COLO668 (cell line): ENCODE measurements at regions not wholly inside any gene's neighbourhood (a gene's known extent, or its start where the extent isn't known, plus 50 kb on each side); places are given as distances from the start of the nearest gene placed in this dataset.

Source experiments
- DNase-seq: peaks from one replicate; lab custom pipeline; 2025; ENCODE audit not compliant: unreplicated experiment; lab: John Stamatoyannopoulos, UW

- no peak for DNase-seq
Measured at GRCh38 chr4:63817196-63817865, 591.9 kb downstream of the TECRL start.

- DNase-seq: no peak
Measured at GRCh38 chr4:63814171-63814964, 594.9 kb downstream of the TECRL start.

GRCh38 chr4:63799166-63799565, 610.1 kb downstream of the TECRL start:
- DNase-seq: no peak

DNA sequence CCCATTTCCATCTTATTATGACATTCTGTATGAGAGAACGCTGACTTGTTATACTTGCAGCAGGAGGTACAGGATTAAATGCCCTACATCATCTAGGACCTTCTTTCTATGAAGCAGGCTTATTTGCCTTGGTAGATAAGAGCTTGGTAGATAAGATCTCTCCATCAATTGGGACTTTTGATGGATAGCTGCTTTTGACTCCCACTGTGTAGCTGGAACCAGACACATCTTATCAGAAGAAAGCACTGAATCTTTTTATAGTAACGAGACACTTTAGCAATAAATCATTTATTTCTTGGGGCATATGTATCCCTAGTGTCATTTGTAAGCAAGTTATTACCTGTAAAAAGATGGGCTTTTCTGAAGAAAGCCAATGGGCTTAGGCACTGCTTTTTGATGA, 613.9 kb downstream of the TECRL start:
- DNase-seq: no peak

DNA sequence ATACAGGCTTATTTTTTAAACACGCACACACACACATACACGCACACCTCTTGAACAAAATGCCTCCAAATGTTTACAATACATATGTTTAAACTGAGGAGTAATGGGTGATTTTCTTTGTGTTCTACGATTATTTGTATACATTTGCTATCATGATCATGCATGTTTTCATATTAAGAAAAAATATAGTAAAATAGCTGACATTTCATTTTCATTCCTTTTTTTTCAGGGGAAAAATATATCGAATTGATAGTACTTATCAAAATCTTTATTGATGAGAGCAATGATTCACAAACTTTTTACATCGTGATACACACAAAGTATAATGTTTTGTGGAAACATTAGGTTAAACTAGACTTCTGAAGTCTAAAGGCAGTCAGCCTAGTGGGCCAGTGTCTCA, 618.9 kb downstream of the TECRL start:
- no peak for DNase-seq

DNA sequence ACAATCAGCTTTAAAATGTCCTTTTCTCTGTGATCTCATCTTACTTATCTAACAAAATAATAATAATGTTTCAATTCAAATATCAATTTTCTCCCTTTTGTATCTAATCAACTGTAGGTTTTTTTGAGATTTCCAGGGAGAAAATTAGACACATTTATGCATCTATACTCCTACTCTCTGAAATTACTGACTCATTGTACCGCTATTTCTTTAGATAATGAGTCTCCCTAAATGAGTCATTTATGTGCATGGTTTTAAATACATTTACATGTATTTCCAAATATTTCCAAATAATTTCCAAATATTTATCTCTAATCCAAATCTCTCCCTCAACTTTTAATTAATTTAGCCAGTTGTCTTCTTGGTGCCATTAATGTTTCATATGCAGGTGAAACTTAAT, 621.0 kb downstream of the TECRL start:
- DNase-seq: no peak

DNA sequence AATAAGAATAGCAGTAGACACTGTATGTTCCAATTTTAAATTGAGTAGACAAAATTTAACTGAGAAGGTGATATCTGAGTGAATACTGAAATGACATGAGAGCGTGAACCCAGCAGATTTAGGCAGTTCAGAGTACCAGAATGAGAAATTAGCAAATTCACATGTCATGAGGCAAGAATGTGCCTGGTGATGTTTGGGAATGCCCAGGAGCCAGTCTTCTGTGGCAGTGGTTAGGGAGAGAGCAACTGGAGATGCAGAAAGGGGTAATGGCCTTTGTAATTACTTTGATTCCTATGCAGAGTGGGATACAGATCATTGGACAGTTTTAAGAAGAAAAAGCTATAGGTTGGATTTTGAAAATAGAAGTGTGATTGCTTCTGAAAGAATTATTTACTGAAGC, 621.9 kb downstream of the TECRL start:
- DNase-seq: no peak

DNA sequence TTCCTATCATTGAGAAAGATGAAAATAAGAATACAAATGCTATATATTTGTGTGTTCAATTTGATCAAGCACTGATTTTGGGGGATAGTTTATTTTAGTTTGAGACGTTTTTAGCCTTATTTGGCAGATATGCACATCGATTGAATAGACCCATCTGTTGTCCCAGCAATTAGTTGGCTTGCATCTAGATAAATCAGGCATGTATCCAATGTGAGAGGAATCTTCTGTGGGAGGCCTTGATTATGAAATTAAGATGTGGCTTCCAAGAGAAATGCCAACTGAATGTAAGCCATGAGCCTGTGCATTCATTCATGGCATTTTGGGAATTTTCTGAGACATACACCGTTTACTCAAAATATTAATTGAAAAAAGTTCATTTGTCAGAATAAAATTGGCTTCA, 623.1 kb downstream of the TECRL start:
- no peak for DNase-seq

DNA sequence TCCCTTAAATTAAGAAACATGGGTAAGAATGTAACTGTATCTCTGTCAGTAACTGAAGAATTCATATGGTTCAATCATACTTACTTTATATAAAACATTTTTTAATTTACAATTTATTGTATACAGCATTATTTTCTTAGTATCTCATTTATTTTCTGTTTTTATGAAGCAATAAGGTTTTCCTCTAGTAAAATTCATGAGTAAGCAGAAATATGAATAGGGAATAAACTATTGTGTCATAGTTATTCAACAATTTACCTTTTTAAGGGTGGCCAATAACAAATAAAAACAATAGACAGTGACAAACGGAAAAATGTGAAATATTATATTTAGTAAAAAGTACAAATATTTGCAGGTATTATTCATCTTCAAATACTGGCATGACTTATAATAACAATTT, 624.4 kb downstream of the TECRL start:
- DNase-seq: no peak

DNA sequence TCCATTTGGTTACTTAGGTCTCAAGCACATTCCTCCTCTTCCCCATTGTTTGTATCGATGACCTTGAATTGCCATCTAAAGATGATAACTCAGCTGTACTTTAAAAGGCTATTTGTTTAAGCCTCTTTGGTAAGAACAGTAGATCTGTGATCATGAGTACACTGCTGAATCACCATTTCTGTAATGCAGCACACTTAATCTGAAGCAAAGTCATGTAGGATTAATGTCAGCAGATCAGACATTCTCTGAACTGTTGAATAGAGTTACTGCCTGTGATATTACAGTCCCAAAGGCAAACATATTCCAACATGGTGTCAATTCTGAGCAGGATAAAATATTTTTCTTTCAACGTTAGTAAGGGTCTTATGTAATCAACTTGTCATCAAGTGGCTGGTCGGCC, 631.6 kb downstream of the TECRL start:
- no peak for DNase-seq

GRCh38 chr4:63764400-63764799, 644.9 kb downstream of the TECRL start:
- DNase-seq: no peak

DNA sequence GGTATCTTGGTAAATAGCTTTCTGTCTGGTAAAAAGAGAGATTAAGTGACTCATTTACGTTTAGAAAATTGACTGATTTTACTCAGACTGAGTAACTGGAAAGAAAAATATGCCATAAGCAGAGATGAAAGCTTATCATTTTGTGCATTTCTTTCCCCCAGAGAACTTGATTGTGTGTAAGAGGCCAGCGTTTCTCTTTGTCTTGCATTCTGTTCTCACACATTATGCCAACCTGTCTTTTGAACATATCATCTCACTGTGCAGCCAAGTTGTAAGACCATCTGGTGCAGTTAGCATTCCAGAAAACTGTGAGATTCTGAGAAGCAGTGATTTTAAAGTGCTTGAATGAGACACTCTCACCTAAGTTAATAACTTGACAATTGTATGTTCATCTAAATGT, 651.3 kb downstream of the TECRL start:
- no peak for DNase-seq

DNA sequence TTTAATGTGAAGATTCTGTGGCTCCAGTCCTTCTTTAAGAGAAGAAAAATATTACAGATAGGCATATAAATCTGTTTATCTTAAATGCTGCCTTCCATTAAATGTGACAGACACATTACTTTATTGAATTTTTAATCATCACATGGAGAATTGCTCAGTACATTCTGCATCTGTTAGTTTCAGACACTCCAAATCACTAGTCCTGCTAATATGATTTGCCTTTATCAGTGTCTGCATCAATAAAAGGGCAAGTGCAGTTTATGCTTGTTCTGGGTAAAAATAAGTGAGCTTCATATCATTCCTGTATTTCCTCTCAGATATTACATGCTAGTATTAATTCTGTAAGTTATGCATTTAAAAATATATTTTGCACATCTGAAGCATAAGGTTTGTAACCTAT, 666.4 kb downstream of the TECRL start:
- no peak for DNase-seq

DNA sequence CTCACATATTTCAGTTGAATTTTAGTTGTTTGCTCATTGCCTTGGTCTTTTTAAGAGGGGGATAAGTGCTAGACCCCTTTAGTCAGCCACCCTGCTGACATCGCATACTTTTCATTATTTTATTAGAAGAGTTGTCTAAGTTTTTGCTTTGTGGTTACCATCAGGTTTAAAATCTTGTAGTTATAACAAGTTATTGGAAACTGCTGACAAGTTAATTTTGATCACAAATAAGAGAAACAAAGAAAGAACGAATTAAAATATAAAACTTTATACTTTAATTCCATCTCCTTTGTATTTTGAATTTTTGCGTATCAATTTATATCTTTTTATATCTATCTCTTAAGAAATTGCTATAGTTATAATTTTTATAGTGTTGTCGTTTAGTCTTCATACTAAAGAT, 679.7 kb downstream of the TECRL start:
- DNase-seq: no peak

GRCh38 chr4:63728480-63729177, 680.6 kb downstream of the TECRL start:
- DNase-seq: no peak

- no peak for DNase-seq
Measured at GRCh38 chr4:63717384-63717783, 691.9 kb downstream of the TECRL start.

- DNase-seq: no peak
Measured at GRCh38 chr4:63708661-63709060, 700.6 kb downstream of the TECRL start.

GRCh38 chr4:63700569-63700968, 708.7 kb downstream of the TECRL start:
- DNase-seq: no peak

GRCh38 chr4:63693321-63693720, 715.9 kb downstream of the TECRL start:
- DNase-seq: no peak

DNA sequence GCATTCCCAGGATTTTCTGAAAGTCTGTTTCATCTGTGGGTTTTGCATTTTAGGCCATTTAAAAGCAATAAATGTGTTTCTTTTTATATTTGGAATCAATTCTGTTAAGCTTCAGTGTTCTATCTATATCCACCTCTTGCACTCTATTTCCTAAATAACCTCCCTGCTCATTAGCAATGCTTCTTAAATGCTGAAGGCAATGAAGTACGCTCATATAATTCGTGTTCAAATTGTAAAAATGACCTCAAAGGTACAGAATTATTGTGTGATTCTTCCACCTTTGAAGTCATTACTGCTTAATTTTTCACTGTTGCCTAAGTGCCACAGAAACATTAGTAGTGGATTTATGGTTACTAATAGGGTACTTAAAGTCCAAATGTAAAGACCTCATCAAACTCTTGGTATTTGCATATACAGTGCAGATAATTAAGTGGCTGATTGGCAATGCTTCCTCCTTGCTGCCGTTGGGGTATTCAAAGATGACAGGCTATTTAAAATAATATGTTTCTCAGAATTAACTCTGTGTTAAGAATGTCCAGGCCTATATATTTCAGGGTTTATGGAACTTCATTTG, 730.8 kb downstream of the TECRL start:
- no peak for DNase-seq

DNA sequence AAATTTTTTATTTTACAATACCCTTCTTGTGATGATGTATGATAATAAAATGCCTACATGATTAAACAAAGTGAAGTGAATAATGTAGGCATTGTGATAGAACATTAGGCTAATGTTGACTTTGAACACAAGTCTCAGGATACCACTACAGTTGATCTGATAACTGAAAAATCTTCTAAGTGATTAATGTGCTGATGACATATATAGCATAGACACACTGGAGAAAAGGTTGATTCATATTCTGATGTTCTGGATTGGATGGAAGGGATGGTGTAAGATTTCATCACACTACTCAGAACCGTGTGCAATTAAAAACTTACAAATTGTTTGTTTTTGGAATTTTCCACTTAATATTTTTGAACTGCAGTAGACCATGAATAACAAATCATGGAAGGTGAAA, 738.5 kb downstream of the TECRL start:
- DNase-seq: no peak

DNA sequence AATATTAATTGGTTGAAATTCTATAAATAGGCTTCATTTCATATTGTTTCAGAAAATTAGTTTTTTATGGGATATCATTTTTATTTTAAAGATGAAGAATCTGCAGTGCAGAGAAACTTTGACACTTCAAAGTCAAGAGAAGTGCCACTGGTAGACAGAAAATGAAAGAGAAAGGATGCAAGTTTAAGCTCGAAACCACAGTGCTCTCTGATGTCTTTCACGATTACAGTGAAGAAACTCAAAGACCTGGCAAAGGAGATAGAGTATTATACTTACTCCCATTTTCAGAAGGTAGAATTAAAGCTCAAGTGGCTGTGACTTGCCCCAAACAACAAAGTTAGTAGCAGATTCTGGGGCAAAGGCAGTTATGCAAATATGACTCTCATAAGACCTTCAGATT, 745.4 kb downstream of the TECRL start:
- DNase-seq: no peak
